Aorta (tissue), 5 donors: ENCODE measurements at regions not wholly inside any gene's neighbourhood (a gene's known extent, or its start where the extent isn't known, plus 50 kb on each side); places are given as distances from the start of the nearest gene placed in this dataset.

Source experiments
- ATAC-seq: fragments of 200-7000 bp; cut with Tn5 transposase; one replicate; pipeline ENCODE4 v1.9.1; 2022; ENCODE audit warnings: moderate library complexity; ENCODE audit not compliant: low FRiP score
- DNase-seq, 2 donors: peaks; one replicate each; pipeline ENCODE4 v3.0.0-alpha.2; 2020
- H3K27ac ChIP-seq, 2 donors: one replicate each; pipeline ENCODE4 v1.5.1; 2013; ENCODE audit warnings: low read length in 2 of 2, mild to moderate bottlenecking in 2 of 2, moderate library complexity in 2 of 2, control low read depth in 1 of 2, inconsistent platforms in 1 of 2, low read depth in 1 of 2
- H3K27me3 ChIP-seq, 2 donors: one replicate each; pipeline ENCODE4 v1.6.1; 2013; ENCODE audit warnings: control low read depth in 1 of 2, low read length in 1 of 2, mild to moderate bottlenecking in 1 of 2, moderate library complexity in 1 of 2; ENCODE audit not compliant: insufficient read depth in 2 of 2, control insufficient read depth in 1 of 2
- H3K36me3 ChIP-seq, 2 donors: one replicate each; pipeline ENCODE4 v1.6.1; 2013; ENCODE audit warnings: control low read depth in 1 of 2, low read length in 1 of 2, mild to moderate bottlenecking in 1 of 2; ENCODE audit not compliant: insufficient read depth in 2 of 2, control insufficient read depth in 1 of 2
- H3K4me1 ChIP-seq, 2 donors: one replicate each; pipeline ENCODE4 v1.6.1; 2013; ENCODE audit warnings: low read length in 2 of 2, control low read depth in 1 of 2, mild to moderate bottlenecking in 1 of 2, moderate library complexity in 1 of 2; ENCODE audit not compliant: insufficient read depth in 2 of 2, control insufficient read depth in 1 of 2
- H3K4me3 ChIP-seq, 2 donors: one replicate each; pipeline ENCODE4 v1.5.1; 2013; ENCODE audit warnings: low read length in 2 of 2, control low read depth in 1 of 2, mild to moderate bottlenecking in 1 of 2
- H3K9me3 ChIP-seq: one replicate; pipeline ENCODE4 v1.6.1; 2013; ENCODE audit warnings: mild to moderate bottlenecking, low read length; ENCODE audit not compliant: control insufficient read depth
- WGBS, 2 donors: extraction: QIAGEN DNeasy Blood & Tissue Kit; methylation state at CpG; one replicate each; pipeline ENCODE4 v1.1.7; 2013; 5-methylcytosine and 5-hydroxymethylcytosine counted together
- intact Hi-C, 2 donors: fragments of 100-400 bp; cut with DNase I; formaldehyde crosslinking; loops; one replicate each; pipeline versions ENCODE4 v1.14.2 to v1.15.0; 2022
- donor health status: healthy with polysubstance abuse.
- donor health status: Bipolar disorder and iron deficiency.
- donor health status: DM: no; HTN: no; CAD: no.
- donor health status: DM: no; HTN: no; CAD: no.
- donor health status: DM: yes; HTN: yes; CAD: no.

GRCh38 chr13:76043874-76044273 is 407.7 kb downstream of the LMO7 start:
- Histone ChIP-seq H3K4me3 (no peak overlapping the region), H3K36me3 (no peaks in the 10 kb centered on the region), H3K9me3 (no peaks in the 10 kb centered on the region), H3K27me3 (no peaks in the 10 kb centered on the region), H3K27ac (no peak overlapping the region), H3K4me1 (no peaks in the 10 kb centered on the region)
- DNase-seq (no peak), ATAC-seq (no peak)
- 71 to 81% methylated on average over 1 of the region's 1 CpG for WGBS, 2 donors
- intact Hi-C loops = no loop called here

- ATAC-seq = no peak
- 88% methylated on average over 3 of the region's 3 CpGs for whole genome bisulfite sequencing, 2 donors
These were observed 403.0 kb downstream of the LMO7 start for GRCh38 chr13:76038920-76039716.

GRCh38 chr13:76036176-76036575 is 400.0 kb downstream of the LMO7 start:
- WGBS, 2 donors = 9 to 11% methylated on average over 1 of the region's 1 CpG
- H3K36me3 ChIP-seq = no peaks in the 10 kb centered on the region
- ATAC-seq = no peak
- H3K4me3 ChIP-seq = no peak overlapping the region
- DNase-seq = no peak
- no peaks in the 10 kb centered on the region for H3K4me1 ChIP-seq
- no peaks in the 10 kb centered on the region for H3K27me3 ChIP-seq
- no peak overlapping the region for H3K27ac ChIP-seq
- intact Hi-C loops = no loop called here
- no peaks in the 10 kb centered on the region for H3K9me3 ChIP-seq

More at GRCh38 chr13:76038920-76039716, 403.0 kb downstream of the LMO7 start:
- no peaks in the 10 kb centered on the region for H3K4me1 ChIP-seq
- intact Hi-C loops = no loop called here
- no peak overlapping the region for H3K4me3 ChIP-seq
- H3K27me3 ChIP-seq = no peaks in the 10 kb centered on the region
- no peaks in the 10 kb centered on the region for H3K9me3 ChIP-seq
- H3K36me3 ChIP-seq = no peaks in the 10 kb centered on the region
- H3K27ac ChIP-seq = no peak overlapping the region
- no peak for DNase-seq

GRCh38 chr13:76035711-76036110 is 399.6 kb downstream of the LMO7 start:
- WGBS, 2 donors = 22 to 27% methylated on average over 1 of the region's 1 CpG
- intact Hi-C loops = no loop called here

GRCh38 chr13:76029706-76030105 is 393.6 kb downstream of the LMO7 start:
- no peak for DNase-seq
- no peak overlapping the region for H3K4me3 ChIP-seq
- no peak for ATAC-seq
- intact Hi-C loops = no loop called here
- no peak overlapping the region for H3K27ac ChIP-seq
- no peaks in the 10 kb centered on the region for H3K9me3 ChIP-seq
- H3K4me1 ChIP-seq = no peaks in the 10 kb centered on the region
- H3K36me3 ChIP-seq = no peaks in the 10 kb centered on the region
- H3K27me3 ChIP-seq = no peaks in the 10 kb centered on the region

More at GRCh38 chr13:76035711-76036110, 399.6 kb downstream of the LMO7 start:
- Histone ChIP-seq H3K4me1 (no peaks in the 10 kb centered on the region), H3K27me3 (no peaks in the 10 kb centered on the region), H3K4me3 (no peak overlapping the region), H3K27ac (no peak overlapping the region), H3K9me3 (no peaks in the 10 kb centered on the region), H3K36me3 (no peaks in the 10 kb centered on the region)
- DNase-seq = no peak
- no peak for ATAC-seq

GRCh38 chr13:76029088-76029487 is 393.0 kb downstream of the LMO7 start:
- Histone ChIP-seq H3K36me3 (no peaks in the 10 kb centered on the region), H3K4me3 (no peak overlapping the region), H3K27ac (no peak overlapping the region), H3K9me3 (peaks cover 1% of the 10 kb centered on the region), H3K4me1 (no peaks in the 10 kb centered on the region), H3K27me3 (no peaks in the 10 kb centered on the region)
- ATAC-seq (no peak), DNase-seq (no peak)
- 94 to 96% methylated on average over 2 of the region's 2 CpGs for WGBS, 2 donors
- intact Hi-C loops = no loop called here

- Histone ChIP-seq H3K9me3 (peaks cover 3% of the 10 kb centered on the region), H3K27me3 (no peaks in the 10 kb centered on the region), H3K4me1 (no peaks in the 10 kb centered on the region), H3K4me3 (no peak overlapping the region), H3K36me3 (no peaks in the 10 kb centered on the region), H3K27ac (no peak overlapping the region)
- ATAC-seq = no peak
- DNase-seq = no peak
- intact Hi-C loops = no loop called here
- 96% methylated on average over 2 of the region's 2 CpGs for WGBS, 2 donors
These were observed 391.0 kb downstream of the LMO7 start for GRCh38 chr13:76027131-76027530.

- intact Hi-C loops = no loop called here
- WGBS, 2 donors = 96% methylated on average over 6 of the region's 6 CpGs
- H3K9me3 ChIP-seq = peaks cover 3% of the 10 kb centered on the region
These were observed 389.3 kb downstream of the LMO7 start for GRCh38 chr13:76025392-76025791.

GRCh38 chr13:76024151-76024550 is 388.0 kb downstream of the LMO7 start:
- Histone ChIP-seq H3K9me3 (peaks cover 3% of the 10 kb centered on the region), H3K36me3 (no peaks in the 10 kb centered on the region), H3K27ac (no peak overlapping the region), H3K4me1 (no peaks in the 10 kb centered on the region), H3K4me3 (no peak overlapping the region), H3K27me3 (no peaks in the 10 kb centered on the region)
- WGBS, 2 donors = 91 to 100% methylated on average over 1 of the region's 1 CpG
- DNase-seq (no peak), ATAC-seq (no peak)
- intact Hi-C loops = no loop called here

More at GRCh38 chr13:76025392-76025791, 389.3 kb downstream of the LMO7 start:
- Histone ChIP-seq H3K36me3 (no peaks in the 10 kb centered on the region), H3K4me3 (no peak overlapping the region), H3K27me3 (no peaks in the 10 kb centered on the region), H3K4me1 (no peaks in the 10 kb centered on the region), H3K27ac (no peak overlapping the region)
- ATAC-seq (no peak), DNase-seq (no peak)
